ENCODE measurements at regions not wholly inside any gene's neighbourhood (a gene's known extent, or its start where the extent isn't known, plus 50 kb on each side); places are given as distances from the start of the nearest gene placed in this dataset.

- no peak for TF ChIP-seq CTCF (IDR thresholded peaks at IDR 0.05; ENCODE audit: extremely low read depth in 1 of 2, insufficient read depth in 1 of 2, low read depth in 1 of 2, low read length in 2 of 2)
- no peak for TF ChIP-seq MAX (IDR thresholded peaks at IDR 0.05; ENCODE audit: insufficient read depth, insufficient read length)
- TF ChIP-seq EZH2 (IDR thresholded peaks at IDR 0.05; ENCODE audit: borderline replicate concordance, low read depth, low read length, severe bottlenecking), result no peak
These were observed 145.1 kb upstream of the WNT4 start for GRCh38 chr1:22287946-22288520.

Measured in endothelial cell of umbilical vein (primary cell).